ENCODE measurements at regions not wholly inside any gene's neighbourhood (a gene's known extent, or its start where the extent isn't known, plus 50 kb on each side); places are given as distances from the start of the nearest gene placed in this dataset.

- no peak for DNase-seq (ENCODE audit: low spot score)
Measured at GRCh38 chr3:178455946-178456345, 80.3 kb upstream of the KCNMB2 start.

GRCh38 chr3:178456621-178457285 is 79.5 kb upstream of the KCNMB2 start:
- DNase-seq (ENCODE audit: low spot score), result no peak

- DNase-seq (ENCODE audit: low spot score), result no peak
Measured at GRCh38 chr3:178457511-178457910, 78.7 kb upstream of the KCNMB2 start.

GRCh38 chr3:178458313-178459037 is 77.8 kb upstream of the KCNMB2 start:
- no peak for DNase-seq (ENCODE audit: low spot score)

- no peak for DNase-seq (ENCODE audit: low spot score)
Measured at GRCh38 chr3:178459038-178459410, 77.2 kb upstream of the KCNMB2 start.

- no peak for DNase-seq (ENCODE audit: low spot score)
Measured at GRCh38 chr3:178465260-178466180, 70.7 kb upstream of the KCNMB2 start.

GRCh38 chr3:178472941-178473340 is 63.3 kb upstream of the KCNMB2 start:
- DNase-seq (ENCODE audit: low spot score), result no peak

GRCh38 chr3:178474526-178474925 is 61.7 kb upstream of the KCNMB2 start:
- DNase-seq (ENCODE audit: low spot score), result no peak

- no peak for DNase-seq (ENCODE audit: low spot score)
Measured at GRCh38 chr3:178475062-178475461, 61.2 kb upstream of the KCNMB2 start.

GRCh38 chr3:178476886-178477285 is 59.4 kb upstream of the KCNMB2 start:
- DNase-seq (ENCODE audit: low spot score), result no peak

- no peak for DNase-seq (ENCODE audit: low spot score)
Measured at GRCh38 chr3:178479446-178479845, 56.8 kb upstream of the KCNMB2 start.

- no peak for DNase-seq (ENCODE audit: low spot score)
Measured at GRCh38 chr3:178479860-178480259, 56.4 kb upstream of the KCNMB2 start.

GRCh38 chr3:178480274-178480673 is 56.0 kb upstream of the KCNMB2 start:
- DNase-seq (ENCODE audit: low spot score), result no peak

GRCh38 chr3:178480795-178481194 is 55.4 kb upstream of the KCNMB2 start:
- no peak for DNase-seq (ENCODE audit: low spot score)

GRCh38 chr3:178482981-178483380 is 53.3 kb upstream of the KCNMB2 start:
- no peak for DNase-seq (ENCODE audit: low spot score)

GRCh38 chr3:178483704-178484103 is 52.5 kb upstream of the KCNMB2 start:
- no peak for DNase-seq (ENCODE audit: low spot score)

GRCh38 chr3:178485756-178486155 is 50.5 kb upstream of the KCNMB2 start:
- DNase-seq (ENCODE audit: low spot score), result no peak

Data from putamen (tissue), 1 donor.